GM23338 (cell line): ENCODE measurements at regions not wholly inside any gene's neighbourhood (a gene's known extent, or its start where the extent isn't known, plus 50 kb on each side); places are given as distances from the start of the nearest gene placed in this dataset.

ENCODE experiments used
- ATAC-seq: fragments of 200-7000 bp; cut with Tn5 transposase; 3 replicates; pipeline ENCODE4 v1.9.1; 2020
- DNase-seq: peaks from one replicate; pipeline ENCODE4 v3.0.0-alpha.2; 2015; ENCODE audit warnings: low spot score
- H2AFZ ChIP-seq: fragments of 200-600 bp; sonication (generic); 2 replicates; pipeline ENCODE4 v1.8.0; 2016; ENCODE audit warnings: antibody characterized with exemption, mild to moderate bottlenecking, moderate library complexity
- H3F3A ChIP-seq: fragments of 200-600 bp; sonication (generic); replicated peaks from 2 replicates; pipeline ENCODE4 v1.8.0; 2017; ENCODE audit warnings: antibody characterized with exemption, mixed run types, low read depth
- H3K27ac ChIP-seq: fragments of 200-600 bp; sonication (generic); 2 replicates; pipeline ENCODE4 v1.6.1; 2016; ENCODE audit warnings: low read depth
- H3K27me3 ChIP-seq: fragments of 200-600 bp; sonication (generic); 2 replicates; pipeline ENCODE4 v1.8.0; 2016; ENCODE audit warnings: mild to moderate bottlenecking, mixed run types, moderate library complexity; ENCODE audit not compliant: insufficient read depth
- H3K36me3 ChIP-seq: fragments of 200-600 bp; sonication (generic); 2 replicates; pipeline ENCODE4 v1.8.0; 2016; ENCODE audit warnings: mild to moderate bottlenecking; ENCODE audit not compliant: insufficient read depth
- H3K4me1 ChIP-seq: fragments of 200-600 bp; sonication (generic); 2 replicates; pipeline ENCODE4 v1.8.0; 2016; ENCODE audit warnings: mild to moderate bottlenecking, moderate library complexity; ENCODE audit not compliant: insufficient read depth
- H3K4me2 ChIP-seq: fragments of 200-600 bp; sonication (generic); 2 replicates; pipeline ENCODE4 v1.7.1; 2017; ENCODE audit warnings: mixed run types
- H3K4me3 ChIP-seq: fragments of 200-600 bp; sonication (generic); 2 replicates; pipeline ENCODE4 v1.6.1; 2016; ENCODE audit warnings: mixed run types
- H3K79me2 ChIP-seq: fragments of 200-600 bp; sonication (generic); replicated peaks from 2 replicates; pipeline ENCODE4 v1.8.0; 2017; ENCODE audit warnings: mild to moderate bottlenecking; ENCODE audit not compliant: insufficient read depth
- H3K9me2 ChIP-seq: fragments of 200-600 bp; sonication (generic); 2 replicates; pipeline ENCODE4 v1.8.0; 2017; ENCODE audit not compliant: insufficient read depth
- H4K20me1 ChIP-seq: fragments of 200-600 bp; sonication (generic); replicated peaks from 2 replicates; pipeline ENCODE4 v1.8.0; 2017; ENCODE audit warnings: mild to moderate bottlenecking; ENCODE audit not compliant: insufficient read depth
- H3K27ac Mint-ChIP-seq: 2 replicates; pipeline ENCODE4 v1.8.0; 2020; ENCODE audit warnings: inconsistent platforms, mild to moderate bottlenecking, moderate library complexity, mixed read lengths
- H3K27me3 Mint-ChIP-seq: 3 replicates; pipeline ENCODE4 v1.8.0; 2022; ENCODE audit warnings: low read depth, mild to moderate bottlenecking, moderate library complexity, mixed read lengths, inconsistent platforms; ENCODE audit not compliant: insufficient read depth, poor library complexity
- H3K36me3 Mint-ChIP-seq: 3 replicates; pipeline ENCODE4 v1.8.0; 2021; ENCODE audit warnings: low read depth, mild to moderate bottlenecking, inconsistent platforms, moderate library complexity, mixed read lengths
- H3K4me1 Mint-ChIP-seq: 3 replicates; pipeline ENCODE4 v1.8.0; 2020; ENCODE audit warnings: mild to moderate bottlenecking, inconsistent platforms, mixed read lengths
- H3K4me3 Mint-ChIP-seq: 3 replicates; pipeline ENCODE4 v1.8.0; 2021; ENCODE audit warnings: moderate library complexity, mild to moderate bottlenecking, inconsistent platforms, mixed read lengths
- H3K9me3 Mint-ChIP-seq: 3 replicates; pipeline ENCODE4 v1.8.0; 2020; ENCODE audit warnings: moderate library complexity, mild to moderate bottlenecking, inconsistent platforms, mixed read lengths
- CREB1 ChIP-seq: fragments of 250-450 bp; sonication (Bioruptor Pico); IDR thresholded peaks from 2 replicates; pipeline ENCODE4 v1.5.0; 2020; ENCODE audit warnings: low read depth, mild to moderate bottlenecking, moderate library complexity
- EZH2 ChIP-seq: fragments of 200-600 bp; sonication (generic); IDR thresholded peaks from one replicate; pipeline ENCODE4 v1.8.0; 2017; ENCODE audit warnings: antibody characterized with exemption, mild to moderate bottlenecking, low read depth; ENCODE audit not compliant: unreplicated experiment
- EZH2phosphoT487 ChIP-seq: fragments of 200-600 bp; sonication (generic); IDR thresholded peaks from one replicate; pipeline ENCODE4 v1.8.1; 2018; ENCODE audit warnings: antibody characterized with exemption; ENCODE audit not compliant: unreplicated experiment
- NANOG ChIP-seq: IDR thresholded peaks from 2 replicates; pipeline ENCODE4 v1.6.1; 2016; ENCODE audit warnings: antibody characterized with exemption, borderline replicate concordance
- POLR2AphosphoS5 ChIP-seq: IDR thresholded peaks from 2 replicates; pipeline ENCODE4 v1.6.1; 2016; ENCODE audit warnings: antibody characterized with exemption, low read depth
- STAT1 ChIP-seq: IDR thresholded peaks from one replicate; pipeline ENCODE4 v1.6.1; 2016; ENCODE audit warnings: antibody characterized with exemption; ENCODE audit not compliant: unreplicated experiment
- ZNF331 ChIP-seq: fragments of 250-450 bp; sonication (Bioruptor Pico); IDR thresholded peaks from 2 replicates; pipeline ENCODE4 v1.5.0; 2020; ENCODE audit warnings: low read depth, mild to moderate bottlenecking, moderate library complexity
- ZNF462 ChIP-seq: fragments of 250-450 bp; sonication (Bioruptor Pico); IDR thresholded peaks from 2 replicates; pipeline ENCODE4 v1.5.0; 2020; ENCODE audit warnings: mild to moderate bottlenecking, moderate library complexity

- no peak for ATAC-seq
- no peak overlapping the region for H3K27ac Mint-ChIP-seq
- Histone ChIP-seq H4K20me1 (no peaks in the 10 kb centered on the region), H3K4me2 (no peak overlapping the region), H3F3A (no peaks in the 10 kb centered on the region), H3K79me2 (no peaks in the 10 kb centered on the region), H3K27ac (no peak overlapping the region), H3K9me2 (0 out of 2 replicates have a peak, but pooled peaks cover 3% of the 10 kb centered on the region), H3K4me3 (no peak overlapping the region), H3K27me3 (no peaks in the 10 kb centered on the region), H3K4me1 (no peaks in the 10 kb centered on the region), H2AFZ (no peak overlapping the region), H3K36me3 (no peaks in the 10 kb centered on the region)
- H3K36me3 Mint-ChIP-seq = peaks cover 5% of the 10 kb centered on the region; the same call in 1 of the 3 replicates
- TF ChIP-seq CREB1 = no peak
- TF ChIP-seq ZNF462 (CRISPR knock-in tag) = no peak
- TF ChIP-seq STAT1 = no peak
- TF ChIP-seq EZH2 = no peak
- TF ChIP-seq EZH2phosphoT487 = no peak
- TF ChIP-seq POLR2AphosphoS5 = no peak
- no peak for TF ChIP-seq ZNF331 (CRISPR knock-in tag)
- H3K4me3 Mint-ChIP-seq = no peak overlapping the region
- no peak for DNase-seq
- H3K4me1 Mint-ChIP-seq = no peaks in the 10 kb centered on the region
- no peaks in the 10 kb centered on the region for H3K27me3 Mint-ChIP-seq
- H3K9me3 Mint-ChIP-seq = peaks cover 17% of the 10 kb centered on the region
Observed at GRCh38 chr10:120700426-120700825, 150.7 kb upstream of the WDR11 start.

GRCh38 chr10:120701381-120701780 lies 149.8 kb upstream of the WDR11 start:
- Mint-ChIP-seq H3K9me3 (peaks cover 17% of the 10 kb centered on the region), H3K27ac (no peak overlapping the region), H3K36me3 (peaks cover 5% of the 10 kb centered on the region; the same call in 1 of the 3 replicates), H3K4me3 (no peak overlapping the region), H3K4me1 (no peaks in the 10 kb centered on the region), H3K27me3 (no peaks in the 10 kb centered on the region)
- H3K79me2 ChIP-seq = no peaks in the 10 kb centered on the region
- 0 out of 2 replicates have a peak, but pooled peaks cover 3% of the 10 kb centered on the region for H3K9me2 ChIP-seq
- H3K27ac ChIP-seq = no peak overlapping the region
- no peaks in the 10 kb centered on the region for H3K27me3 ChIP-seq
- no peak overlapping the region for H3K4me2 ChIP-seq
- no peak overlapping the region for H2AFZ ChIP-seq
- H3K4me3 ChIP-seq = no peak overlapping the region
- no peaks in the 10 kb centered on the region for H4K20me1 ChIP-seq
- no peaks in the 10 kb centered on the region for H3F3A ChIP-seq
- no peak for ATAC-seq
- no peak for DNase-seq
- no peaks in the 10 kb centered on the region for H3K36me3 ChIP-seq
- no peaks in the 10 kb centered on the region for H3K4me1 ChIP-seq
- TF ChIP-seq NANOG (no peak), EZH2phosphoT487 (no peak), STAT1 (no peak), POLR2AphosphoS5 (no peak)
